ENCODE measurements at regions not wholly inside any gene's neighbourhood (a gene's known extent, or its start where the extent isn't known, plus 50 kb on each side); places are given as distances from the start of the nearest gene placed in this dataset.

DNA sequence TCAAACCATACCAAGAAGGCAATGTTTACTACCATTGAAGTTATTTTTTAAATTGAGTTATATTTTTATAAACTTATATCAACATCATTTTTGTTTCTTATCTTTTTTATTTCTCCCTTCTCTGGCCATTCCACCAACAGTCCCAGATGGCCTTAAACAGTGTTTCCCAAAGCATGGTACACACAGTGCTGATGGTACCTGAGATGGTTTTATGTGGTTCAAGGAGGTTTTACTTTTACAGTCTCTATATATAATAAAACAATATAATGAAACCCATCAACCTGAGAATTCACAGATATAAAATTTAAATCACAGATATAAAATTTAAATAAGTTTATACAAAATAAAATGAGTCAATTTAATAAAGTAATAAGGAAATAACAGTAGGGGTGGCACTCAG, 65.1 kb upstream of the MSTN start:
- DNase-seq (ENCODE audit: low read depth) = no peak
- H3K36me3 ChIP-seq (ENCODE audit: control insufficient read depth, insufficient read depth, low read length) = no peaks in the 10 kb centered on the region
- ChIA-PET POLR2A (no interaction called here), CTCF (interaction anchor here (2.2 kb wide), 1 partner anchor 11 kb away, joined by 6 read pairs; no protein-coding TSS in a partner anchor)
- TF ChIP-seq CTCF (IDR thresholded peaks at IDR 0.05; ENCODE audit: insufficient read depth, low read depth, low read length) = no peak
- no peak overlapping the region for H3K4me3 ChIP-seq (ENCODE audit: low read depth, low read length)
- H3K27me3 ChIP-seq (ENCODE audit: control insufficient read depth, insufficient read depth, low read length) = no peaks in the 10 kb centered on the region

DNA sequence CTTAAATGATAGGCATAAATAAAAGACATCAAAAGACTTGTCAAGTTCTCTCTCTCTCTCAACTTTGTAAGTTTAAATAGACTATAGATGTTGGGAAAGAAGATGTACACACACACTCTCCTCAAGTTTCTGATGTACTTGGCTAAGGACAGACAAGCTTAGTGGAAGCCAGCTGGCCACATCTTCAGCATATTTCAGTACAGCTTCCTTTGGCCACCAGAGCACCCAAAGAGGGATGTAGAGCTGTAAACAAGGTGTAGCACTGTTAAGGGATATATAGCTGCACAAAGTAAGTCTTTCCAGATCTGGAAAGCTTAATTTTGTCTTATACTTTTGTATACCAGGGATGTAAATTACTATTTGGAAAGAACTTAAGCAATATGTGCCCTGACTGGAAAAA, 64.3 kb upstream of the MSTN start:
- no peaks in the 10 kb centered on the region for H3K27me3 ChIP-seq (ENCODE audit: control insufficient read depth, insufficient read depth, low read length)
- H3K36me3 ChIP-seq (ENCODE audit: control insufficient read depth, insufficient read depth, low read length) = no peaks in the 10 kb centered on the region
- POLR2A ChIA-PET = no interaction called here
- no peak for DNase-seq (ENCODE audit: low read depth)
- H3K4me3 ChIP-seq (ENCODE audit: low read depth, low read length) = no peak overlapping the region
- CTCF ChIA-PET = no interaction called here
- TF ChIP-seq CTCF (IDR thresholded peaks at IDR 0.05; ENCODE audit: insufficient read depth, low read depth, low read length) = no peak

DNA sequence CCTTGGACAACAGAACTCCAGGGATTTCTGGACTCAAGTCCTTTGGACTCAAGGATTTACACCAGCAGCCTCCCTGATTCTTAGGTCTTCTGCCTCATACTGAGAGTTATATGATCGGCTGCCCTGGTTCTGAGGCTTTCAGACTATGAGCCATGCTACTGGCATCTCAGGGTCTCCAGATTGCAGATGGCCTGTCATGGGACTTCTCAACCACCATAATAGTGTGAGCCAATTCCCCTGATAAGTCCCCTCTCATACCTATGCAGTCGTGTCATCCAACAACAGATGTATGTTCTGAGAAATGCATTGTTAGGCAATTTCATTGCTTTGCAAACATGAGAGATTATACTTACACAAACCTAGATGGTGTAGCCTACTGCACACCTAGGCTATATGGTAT, 61.4 kb upstream of the MSTN start:
- ChIA-PET POLR2A (no interaction called here), CTCF (interaction anchor here (0.7 to 1.8 kb wide), 2 partner anchors 10 to 35 kb away, joined by 3 to 6 read pairs; no protein-coding TSS in a partner anchor)
- TF ChIP-seq CTCF (IDR thresholded peaks at IDR 0.05; ENCODE audit: insufficient read depth, low read depth, low read length) = no peak
- no peak for DNase-seq (ENCODE audit: low read depth)
- Histone ChIP-seq H3K4me3 (ENCODE audit: low read depth, low read length) (no peak overlapping the region), H3K27me3 (ENCODE audit: control insufficient read depth, insufficient read depth, low read length) (no peaks in the 10 kb centered on the region), H3K36me3 (ENCODE audit: control insufficient read depth, insufficient read depth, low read length) (no peaks in the 10 kb centered on the region)

GRCh38 chr2:190121971-190122370, 59.4 kb upstream of the MSTN start:
- H3K36me3 ChIP-seq (ENCODE audit: control insufficient read depth, insufficient read depth, low read length) = no peaks in the 10 kb centered on the region
- no peak overlapping the region for H3K4me3 ChIP-seq (ENCODE audit: low read depth, low read length)
- no peak for DNase-seq (ENCODE audit: low read depth)
- H3K27me3 ChIP-seq (ENCODE audit: control insufficient read depth, insufficient read depth, low read length) = no peaks in the 10 kb centered on the region
- CTCF ChIA-PET = interaction anchor here (0.7 to 1.8 kb wide), 6 partner anchors 8 to 372 kb away, joined by 3 to 6 read pairs (median 3); no protein-coding TSS in a partner anchor
- TF ChIP-seq CTCF (IDR thresholded peaks at IDR 0.05; ENCODE audit: insufficient read depth, low read depth, low read length) = peak; percentile 38
- POLR2A ChIA-PET = no interaction called here

DNA sequence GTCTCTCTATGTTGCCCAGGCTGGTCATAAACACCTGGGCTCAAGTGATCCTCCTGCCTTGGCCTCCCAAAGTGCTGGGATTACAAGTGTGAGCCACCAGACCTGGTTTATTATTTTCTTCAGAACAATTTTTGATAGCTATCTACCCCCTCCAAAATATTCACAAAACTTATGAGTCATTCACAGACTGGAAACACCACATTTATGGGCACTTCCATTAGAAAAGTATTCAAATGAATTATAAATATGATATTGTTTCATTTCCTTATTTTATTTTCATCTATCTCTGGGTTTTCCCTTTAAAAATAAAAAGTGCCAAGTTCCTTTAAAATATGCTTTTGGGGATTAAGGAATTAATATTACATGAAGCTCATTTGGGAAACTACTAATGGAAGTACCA, 58.8 kb upstream of the MSTN start:
- ChIA-PET CTCF (interaction anchor here (1.0 to 1.2 kb wide), 3 partner anchors 10 to 27 kb away, joined by 3 read pairs; no protein-coding TSS in a partner anchor), POLR2A (no interaction called here)
- TF ChIP-seq CTCF (IDR thresholded peaks at IDR 0.05; ENCODE audit: insufficient read depth, low read depth, low read length) = no peak
- Histone ChIP-seq H3K4me3 (ENCODE audit: low read depth, low read length) (no peak overlapping the region), H3K27me3 (ENCODE audit: control insufficient read depth, insufficient read depth, low read length) (no peaks in the 10 kb centered on the region), H3K36me3 (ENCODE audit: control insufficient read depth, insufficient read depth, low read length) (no peaks in the 10 kb centered on the region)
- DNase-seq (ENCODE audit: low read depth) = no peak
